A673 (cell line): ENCODE measurements at regions not wholly inside any gene's neighbourhood (a gene's known extent, or its start where the extent isn't known, plus 50 kb on each side); places are given as distances from the start of the nearest gene placed in this dataset.

ENCODE experiments used
- BruUV-seq: library from RNA; stranded (reverse); fragments of 400-500 nt; replicated peaks from 2 replicates; lab custom pipeline; 2021; lab: Mats Ljungman, UMichigan
- CTCF ChIA-PET: fragments of 300-600 bp; sonication (Branson Sonifier 250); formaldehyde crosslinking; loops from one replicate; lab custom pipeline; 2022; ENCODE audit warnings: antibody characterized with exemption; lab: Charles Lee
- POLR2A ChIA-PET: fragments of 300-600 bp; sonication (Branson Sonifier 250); formaldehyde crosslinking; loops from one replicate; lab custom pipeline; 2022; ENCODE audit warnings: antibody characterized with exemption; ENCODE audit not compliant: low non-redundant PET; lab: Charles Lee
- DNase-seq: peaks from one replicate; pipeline ENCODE4 v3.0.0-alpha.2; 2015; ENCODE audit warnings: low spot score
- H3K27ac ChIP-seq: fragments of 200-600 bp; sonication (generic); 2 replicates; pipeline ENCODE4 v1.5.1; 2016; ENCODE audit warnings: mixed run types, low read depth, mild to moderate bottlenecking, mixed read lengths, antibody characterized with exemption, low read length; ENCODE audit not compliant: poor library complexity, severe bottlenecking
- H3K27me3 ChIP-seq: fragments of 200-600 bp; sonication (generic); replicated peaks from 2 replicates; pipeline ENCODE4 v1.6.1; 2017; ENCODE audit warnings: mixed run types, low read depth, mild to moderate bottlenecking, mixed read lengths, antibody characterized with exemption, low read length; ENCODE audit not compliant: insufficient read depth, poor library complexity
- H3K36me3 ChIP-seq: fragments of 200-600 bp; sonication (generic); 2 replicates; pipeline ENCODE4 v1.6.1; 2016; ENCODE audit warnings: mixed run types, mild to moderate bottlenecking, mixed read lengths, antibody characterized with exemption, low read length; ENCODE audit not compliant: insufficient read depth, poor library complexity, severe bottlenecking
- H3K4me1 ChIP-seq: fragments of 200-600 bp; sonication (generic); 2 replicates; pipeline ENCODE4 v1.6.1; 2017; ENCODE audit warnings: mixed run types, mild to moderate bottlenecking, mixed read lengths, antibody characterized with exemption, low read length; ENCODE audit not compliant: insufficient read depth, poor library complexity, severe bottlenecking
- H3K4me3 ChIP-seq: fragments of 200-600 bp; sonication (generic); 2 replicates; pipeline ENCODE4 v1.5.1; 2016; ENCODE audit warnings: low read depth, mixed run types, mild to moderate bottlenecking, mixed read lengths, low read length; ENCODE audit not compliant: poor library complexity, severe bottlenecking
- H3K9me3 ChIP-seq: fragments of 200-600 bp; sonication (generic); 2 replicates; pipeline ENCODE4 v1.6.1; 2016; ENCODE audit warnings: mixed run types, low read depth, mild to moderate bottlenecking, mixed read lengths, antibody characterized with exemption, low read length; ENCODE audit not compliant: poor library complexity, severe bottlenecking
- CTCF ChIP-seq: fragments of 300-800, 200-600 bp; sonication (generic); conservative IDR thresholded peaks from 2 replicates; pipeline ENCODE4 v1.5.1; 2017; ENCODE audit warnings: low read depth, mild to moderate bottlenecking, antibody characterized with exemption, low read length, moderate library complexity, mixed read lengths
- EZH2 ChIP-seq: fragments of 200-600 bp; sonication (generic); IDR thresholded peaks from 2 replicates; pipeline ENCODE4 v1.6.1; 2017; ENCODE audit warnings: borderline replicate concordance, low read depth, mild to moderate bottlenecking, mixed read lengths, antibody characterized with exemption, low read length; ENCODE audit not compliant: poor library complexity, severe bottlenecking
- intact Hi-C: fragments of 100-400 bp; cut with micrococcal nuclease; formaldehyde crosslinking; loops from one replicate; pipeline ENCODE4 v1.10.0; 2022; ENCODE audit not compliant: unreplicated experiment

- intact Hi-C loops = no loop called here
- no peak overlapping the region for H3K4me3 ChIP-seq
- DNase-seq = no peak
- no peak for TF ChIP-seq EZH2
- no peak for TF ChIP-seq CTCF
- ChIA-PET CTCF (no interaction called here), POLR2A (no interaction called here)
- no peak overlapping the region for H3K27ac ChIP-seq
- H3K4me1 ChIP-seq = no peaks in the 10 kb centered on the region
- H3K9me3 ChIP-seq = no peaks in the 10 kb centered on the region
- H3K36me3 ChIP-seq = no peaks in the 10 kb centered on the region
- H3K27me3 ChIP-seq = no peaks in the 10 kb centered on the region
- no TSS peak for BruUV-seq
Observed at GRCh38 chr16:8251727-8252126, 338.6 kb downstream of the TMEM114 start.

GRCh38 chr16:8251298-8251697, 339.0 kb downstream of the TMEM114 start:
- DNase-seq = no peak
- intact Hi-C loops = no loop called here
- TF ChIP-seq CTCF (no peak), EZH2 (no peak)
- Histone ChIP-seq H3K27ac (no peak overlapping the region), H3K36me3 (no peaks in the 10 kb centered on the region), H3K9me3 (no peaks in the 10 kb centered on the region), H3K4me3 (no peak overlapping the region), H3K27me3 (peaks cover 1% of the 10 kb centered on the region), H3K4me1 (no peaks in the 10 kb centered on the region)
- BruUV-seq = no TSS peak
- POLR2A ChIA-PET = no interaction called here
- CTCF ChIA-PET = no interaction called here

GRCh38 chr16:8247993-8248392, 342.3 kb downstream of the TMEM114 start:
- TF ChIP-seq EZH2 (no peak), CTCF (no peak)
- Histone ChIP-seq H3K27me3 (peaks cover 3% of the 10 kb centered on the region), H3K27ac (no peak overlapping the region), H3K9me3 (no peaks in the 10 kb centered on the region), H3K4me3 (no peak overlapping the region), H3K36me3 (no peaks in the 10 kb centered on the region), H3K4me1 (no peaks in the 10 kb centered on the region)
- ChIA-PET POLR2A (no interaction called here), CTCF (no interaction called here)
- no TSS peak for BruUV-seq
- DNase-seq = no peak
- intact Hi-C loops = no loop called here
